SK-N-SH (cell line): ENCODE measurements at regions not wholly inside any gene's neighbourhood (a gene's known extent, or its start where the extent isn't known, plus 50 kb on each side); places are given as distances from the start of the nearest gene placed in this dataset.

Experiments
- CTCF ChIA-PET: fragments of 300-600, 350-600 bp; formaldehyde crosslinking; extraction: SDS; loops from one replicate; lab custom pipeline; 2021; lab: Yijun Ruan, JAX
- POLR2A ChIA-PET: fragments of 350-600 bp; sonication (Branson Sonifier 250); formaldehyde crosslinking; extraction: SDS; loops from one replicate; lab custom pipeline; 2020; ENCODE audit warnings: antibody characterized with exemption, inconsistent platforms; lab: Yijun Ruan, JAX
- DNase-seq: peaks from one replicate; pipeline ENCODE4 v3.0.0; 2012
- H2AFZ ChIP-seq: fragments of 200-600 bp; sonication (generic); 2 replicates; pipeline ENCODE4 v1.8.1; 2016; ENCODE audit warnings: antibody characterized with exemption, mild to moderate bottlenecking, low read depth
- H3F3A ChIP-seq: fragments of 200-600 bp; sonication (generic); replicated peaks from 2 replicates; pipeline ENCODE3; 2016; ENCODE audit warnings: antibody characterized with exemption, mild to moderate bottlenecking; ENCODE audit not compliant: insufficient read depth
- H3K27ac ChIP-seq, 2 experiments: fragments of 200-500 bp in 1 of 2; fragments of 200-600 bp in 1 of 2; sonication (Bioruptor generic) in 1 of 2; sonication (generic), shearing (Covaris generic) in 1 of 2; 2 replicates each; pipeline versions ENCODE4 v1.5.1 to v1.6.1; 2014 to 2016; ENCODE audit warnings: low read depth in 2 of 2, inconsistent platforms in 1 of 2, low read length in 1 of 2, mild to moderate bottlenecking in 1 of 2, mixed read lengths in 1 of 2
- H3K27me3 ChIP-seq: fragments of 200-600 bp; sonication (generic), shearing (Covaris generic); 2 replicates; pipeline ENCODE4 v1.6.1; 2016; ENCODE audit warnings: mixed run types; ENCODE audit not compliant: insufficient read depth
- H3K36me3 ChIP-seq, 2 experiments: fragments of 200-500 bp in 1 of 2; fragments of 200-600 bp in 1 of 2; sonication (Bioruptor generic) in 1 of 2; sonication (generic) in 1 of 2; replicated peaks in 1 of 2; 2 replicates each; pipeline versions ENCODE3 to v1.5.1; 2014 to 2016; ENCODE audit warnings: low read length in 1 of 2, mild to moderate bottlenecking in 1 of 2; ENCODE audit not compliant: insufficient read depth in 2 of 2, control insufficient read depth in 1 of 2
- H3K4me1 ChIP-seq, 2 experiments: fragments of 200-500 bp in 1 of 2; fragments of 200-600 bp in 1 of 2; sonication (Bioruptor generic) in 1 of 2; sonication (generic), shearing (Covaris generic) in 1 of 2; 2 replicates each; pipeline versions ENCODE4 v1.5.1 to v1.6.1; 2014 to 2016; ENCODE audit warnings: low read depth in 1 of 2, low read length in 1 of 2, mixed run types in 1 of 2; ENCODE audit not compliant: insufficient read depth in 2 of 2, control insufficient read depth in 1 of 2
- H3K4me2 ChIP-seq: fragments of 200-600 bp; sonication (generic), shearing (Covaris generic); 2 replicates; pipeline ENCODE4 v1.6.1; 2017; ENCODE audit warnings: mixed run types
- H3K4me3 ChIP-seq, 2 experiments: fragments of 200-500 bp in 1 of 2; fragments of 200-600 bp in 1 of 2; sonication (Bioruptor generic) in 1 of 2; sonication (generic), shearing (Covaris generic) in 1 of 2; 2 replicates each; pipeline versions ENCODE4 v1.5.1 to v1.8.1; 2014 to 2016; ENCODE audit warnings: low read depth in 2 of 2, inconsistent platforms in 1 of 2, low read length in 1 of 2, mild to moderate bottlenecking in 1 of 2, mixed read lengths in 1 of 2, moderate library complexity in 1 of 2
- H3K79me2 ChIP-seq: fragments of 200-600 bp; sonication (generic); 2 replicates; pipeline ENCODE4 v1.8.1; 2017; ENCODE audit warnings: mild to moderate bottlenecking; ENCODE audit not compliant: insufficient read depth
- H3K9ac ChIP-seq: fragments of 200-600 bp; sonication (generic); 2 replicates; pipeline ENCODE4 v1.6.1; 2017; ENCODE audit warnings: mixed run types
- H3K9me2 ChIP-seq: fragments of 200-600 bp; sonication (generic); 2 replicates; pipeline ENCODE4 v1.6.1; 2017; ENCODE audit warnings: mixed run types
- H3K9me3 ChIP-seq: fragments of 200-600 bp; sonication (generic); 2 replicates; pipeline ENCODE4 v1.6.1; 2017; ENCODE audit warnings: mixed run types, mild to moderate bottlenecking, moderate library complexity
- H4K20me1 ChIP-seq: fragments of 200-600 bp; sonication (generic); 2 replicates; pipeline ENCODE4 v1.6.1; 2017; ENCODE audit warnings: mild to moderate bottlenecking, mixed run types; ENCODE audit not compliant: insufficient read depth
- EZH2phosphoT487 ChIP-seq: fragments of 200-600 bp; sonication (generic); IDR thresholded peaks from 2 replicates; pipeline ENCODE4 v1.6.1; 2017; ENCODE audit warnings: low read depth, mixed run types, mild to moderate bottlenecking, antibody characterized with exemption, moderate library complexity, borderline replicate concordance
- FOXJ3 ChIP-seq: sonication (generic); formaldehyde crosslinking; IDR thresholded peaks from 2 replicates; pipeline ENCODE4 v1.5.1; 2020; ENCODE audit warnings: mild to moderate bottlenecking, missing genetic modification reagents
- GABPA ChIP-seq: IDR thresholded peaks from 2 replicates; pipeline ENCODE4 v1.4.0; 2012; ENCODE audit warnings: low read depth, mild to moderate bottlenecking
- IRF3 ChIP-seq: fragments of 150-350 bp; IDR thresholded peaks from 2 replicates; pipeline ENCODE4 v1.6.1; 2016; ENCODE audit warnings: mild to moderate bottlenecking, low read depth, low read length
- JUND ChIP-seq: IDR thresholded peaks from 2 replicates; pipeline ENCODE4 v1.4.0; 2012
- MEF2A ChIP-seq: IDR thresholded peaks from 2 replicates; pipeline ENCODE4 v1.4.0; 2012; ENCODE audit warnings: low read depth, borderline replicate concordance
- MXI1 ChIP-seq: IDR thresholded peaks from 2 replicates; pipeline ENCODE4 v1.6.1; 2012; ENCODE audit warnings: mild to moderate bottlenecking, low read depth, low read length, improper control_type of control experiment
- NRF1 ChIP-seq: IDR thresholded peaks from 2 replicates; pipeline ENCODE4 v1.6.1; 2012; ENCODE audit warnings: low read depth, mild to moderate bottlenecking, low read length
- PBX3 ChIP-seq: IDR thresholded peaks from 2 replicates; pipeline ENCODE4; 2012
- POLR2AphosphoS5 ChIP-seq: IDR thresholded peaks from 2 replicates; pipeline ENCODE4 v1.6.1; 2012; ENCODE audit warnings: low read depth, low read length
- RAD21 ChIP-seq: IDR thresholded peaks from 2 replicates; pipeline ENCODE4 v1.6.1; 2012; ENCODE audit warnings: mild to moderate bottlenecking, low read length
- RCOR1 ChIP-seq: fragments of 150-350 bp; IDR thresholded peaks from 2 replicates; pipeline ENCODE4 v1.6.1; 2017; ENCODE audit warnings: antibody characterized with exemption, low read length
- REST ChIP-seq: IDR thresholded peaks from 2 replicates; pipeline ENCODE4 v1.6.1; 2012; ENCODE audit warnings: mild to moderate bottlenecking, low read depth, low read length, moderate library complexity
- RFX5 ChIP-seq: IDR thresholded peaks from 2 replicates; pipeline ENCODE4 v1.6.1; 2012; ENCODE audit warnings: mild to moderate bottlenecking, improper control_type of control experiment, low read length
- SMC3 ChIP-seq: IDR thresholded peaks from 2 replicates; pipeline ENCODE4 v1.6.1; 2012; ENCODE audit warnings: low read depth, low read length, improper control_type of control experiment
- TAF1 ChIP-seq: IDR thresholded peaks from 2 replicates; pipeline ENCODE4 v1.6.1; 2012; ENCODE audit warnings: low read depth, mild to moderate bottlenecking, low read length, moderate library complexity, borderline replicate concordance
- USF1 ChIP-seq: IDR thresholded peaks from 2 replicates; pipeline ENCODE4 v1.4.0; 2012; ENCODE audit warnings: low read depth, borderline replicate concordance
- USF2 ChIP-seq: fragments of 150-350 bp; IDR thresholded peaks from 2 replicates; pipeline ENCODE4 v1.6.1; 2017; ENCODE audit warnings: antibody characterized with exemption, low read length, low read depth, borderline replicate concordance
- WGBS: methylation state at CpG from one replicate; pipeline ENCODE4 v1.1.6; 2017; ENCODE audit warnings: low lambda C conversion rate; 5-methylcytosine and 5-hydroxymethylcytosine counted together

GRCh38 chr10:52631146-52631545 is 141.4 kb downstream of the MBL2 start:
- Histone ChIP-seq H4K20me1 (no peaks in the 10 kb centered on the region), H3K4me1 (no peaks in the 10 kb centered on the region; a peak in 2 of 4 replicates), H3K36me3 (no peaks in the 10 kb centered on the region), H3K27me3 (no peaks in the 10 kb centered on the region), H3K9me2 (no peaks in the 10 kb centered on the region), H2AFZ (no peak overlapping the region), H3F3A (no peaks in the 10 kb centered on the region), H3K9ac (no peak overlapping the region), H3K4me2 (no peak overlapping the region), H3K27ac (no peak overlapping the region; a peak in 1 of 4 replicates), H3K79me2 (no peaks in the 10 kb centered on the region), H3K4me3 (no peak overlapping the region), H3K9me3 (no peaks in the 10 kb centered on the region)
- 49% methylated on average over 2 of the region's 2 CpGs for WGBS
- TF ChIP-seq RAD21, result no peak
- no peak for TF ChIP-seq GABPA
- no peak for TF ChIP-seq POLR2AphosphoS5
- TF ChIP-seq REST, result no peak
- no peak for TF ChIP-seq EZH2phosphoT487
- TF ChIP-seq USF2, result no peak
- TF ChIP-seq MXI1, result no peak
- no peak for TF ChIP-seq SMC3
- TF ChIP-seq TAF1, result no peak
- POLR2A ChIA-PET, result no interaction called here
- no peak for DNase-seq
- CTCF ChIA-PET, result no interaction called here

- Histone ChIP-seq H2AFZ (no peak overlapping the region), H3K4me2 (no peak overlapping the region), H3K9me3 (no peaks in the 10 kb centered on the region), H3K27ac (no peak overlapping the region; a peak in 1 of 4 replicates), H3F3A (no peaks in the 10 kb centered on the region), H3K79me2 (no peaks in the 10 kb centered on the region), H3K4me1 (no peaks in the 10 kb centered on the region; a peak in 2 of 4 replicates), H3K9ac (no peak overlapping the region), H3K4me3 (no peak overlapping the region), H4K20me1 (no peaks in the 10 kb centered on the region), H3K27me3 (no peaks in the 10 kb centered on the region), H3K36me3 (no peaks in the 10 kb centered on the region), H3K9me2 (no peaks in the 10 kb centered on the region)
- ChIA-PET CTCF (no interaction called here), POLR2A (no interaction called here)
- DNase-seq, result no peak
- TF ChIP-seq USF1 (no peak), EZH2phosphoT487 (no peak), FOXJ3 (CRISPR knock-in tag) (no peak), IRF3 (no peak), REST (no peak), JUND (no peak), MEF2A (no peak), RFX5 (no peak), PBX3 (no peak), NRF1 (no peak), RCOR1 (no peak)
Measured at GRCh38 chr10:52631648-52632047, 140.9 kb downstream of the MBL2 start.
